ENCODE measurements at regions not wholly inside any gene's neighbourhood (a gene's known extent, or its start where the extent isn't known, plus 50 kb on each side); places are given as distances from the start of the nearest gene placed in this dataset.

GRCh38 chr18:23387265-23387664 lies 65.8 kb upstream of the RIOK3 start:
- no peak overlapping the region for H3K23ac ChIP-seq (ENCODE audit: insufficient read length, low read depth, low read length)
- H3K4me1 ChIP-seq (ENCODE audit: insufficient read depth, low read length): no peaks in the 10 kb centered on the region
- Mint-ChIP-seq H3K4me3 (no peak overlapping the region), H3K36me3 (ENCODE audit: insufficient read depth in 1 of 3, low read depth in 3 of 3) (peaks cover 0 to 4% (median 1%) of the 10 kb centered on the region in 3 experiments; a peak in 3 of 7 replicates), H3K4me1 (peaks cover 0 to 5% of the 10 kb centered on the region in 2 experiments; a peak in 2 of 4 replicates), H3K27me3 (ENCODE audit: low read depth) (no peaks in the 10 kb centered on the region), H3K27ac (no peak overlapping the region; a peak in 1 of 7 replicates), H3K9me3 (no peaks in the 10 kb centered on the region)
- no peak overlapping the region for H3K14ac ChIP-seq (ENCODE audit: insufficient read depth, low read length)
- no peak overlapping the region for H3K27ac ChIP-seq (ENCODE audit: insufficient read length, low read depth, low read length)
- H2BK15ac ChIP-seq (ENCODE audit: low read depth, low read length): no peak overlapping the region
- H3K18ac ChIP-seq (ENCODE audit: insufficient read length, low read depth, low read length): no peak overlapping the region
- no peak overlapping the region for H4K5ac ChIP-seq (ENCODE audit: insufficient read length, low read depth, low read length)
- no peak overlapping the region for H3K4me2 ChIP-seq (ENCODE audit: insufficient read depth, insufficient read length, low read length)
- H2BK5ac ChIP-seq (ENCODE audit: insufficient read length, low read length): no peak overlapping the region
- H3K9me3 ChIP-seq (ENCODE audit: control insufficient read depth, low read depth, low read length): no peaks in the 10 kb centered on the region
- no CpG with 5 or more reads among the region's 4 CpGs for WGBS (ENCODE audit: extremely low coverage, insufficient read length, low lambda C conversion rate)
- no peak for DNase-seq
- no peaks in the 10 kb centered on the region for H3K79me1 ChIP-seq (ENCODE audit: insufficient read depth, low read depth, low read length, poor library complexity, severe bottlenecking)
- no peaks in the 10 kb centered on the region for H3K23me2 ChIP-seq (ENCODE audit: insufficient read length, low read depth, low read length, poor library complexity, severe bottlenecking)
- no peak overlapping the region for H2BK20ac ChIP-seq (ENCODE audit: low read depth, low read length, poor library complexity, severe bottlenecking)
- no peak overlapping the region for H3K56ac ChIP-seq (ENCODE audit: insufficient read length, low read depth, low read length)
- no peak for TF ChIP-seq CTCF (conservative IDR thresholded peaks at IDR 0.05)
- no peak overlapping the region for H2AFZ ChIP-seq (ENCODE audit: low read length)
- no peak overlapping the region for H3K9ac ChIP-seq (ENCODE audit: extremely low read depth, insufficient read length, low read length)
- H4K20me1 ChIP-seq (ENCODE audit: control insufficient read depth, insufficient read depth, insufficient read length): no peaks in the 10 kb centered on the region
- H3K27me3 ChIP-seq (ENCODE audit: insufficient read depth, low read length): no peaks in the 10 kb centered on the region
- H3T11ph ChIP-seq (ENCODE audit: low read length): no peak overlapping the region
- no peak overlapping the region for H4K91ac ChIP-seq (ENCODE audit: insufficient read length, low read depth, low read length)
- H2BK12ac ChIP-seq (ENCODE audit: insufficient read length, low read depth, low read length): no peak overlapping the region
- no peak overlapping the region for H2AK5ac ChIP-seq (ENCODE audit: insufficient read length, low read length)
- no peak overlapping the region for H3K4ac ChIP-seq (ENCODE audit: low read depth, low read length)
- no peak overlapping the region for H2BK120ac ChIP-seq (ENCODE audit: low read depth, low read length, poor library complexity, severe bottlenecking)
- no peaks in the 10 kb centered on the region for H3K79me2 ChIP-seq (ENCODE audit: insufficient read depth, low read length)
- H4K8ac ChIP-seq (replicated peaks; ENCODE audit: insufficient read length, low read depth, low read length): no peak overlapping the region
